T-helper 22 cell (primary cell): ENCODE measurements at regions not wholly inside any gene's neighbourhood (a gene's known extent, or its start where the extent isn't known, plus 50 kb on each side); places are given as distances from the start of the nearest gene placed in this dataset.
"Not testable (repeated sequence)": the region's sequence is repeated elsewhere in the genome, so short reads cannot be mapped to it uniquely, and the experiment has no call there.

ENCODE experiments used
- DNase-seq: peaks from one replicate; pipeline ENCODE4 v3.0.0-alpha.2; 2020; ENCODE audit warnings: low read depth

DNA sequence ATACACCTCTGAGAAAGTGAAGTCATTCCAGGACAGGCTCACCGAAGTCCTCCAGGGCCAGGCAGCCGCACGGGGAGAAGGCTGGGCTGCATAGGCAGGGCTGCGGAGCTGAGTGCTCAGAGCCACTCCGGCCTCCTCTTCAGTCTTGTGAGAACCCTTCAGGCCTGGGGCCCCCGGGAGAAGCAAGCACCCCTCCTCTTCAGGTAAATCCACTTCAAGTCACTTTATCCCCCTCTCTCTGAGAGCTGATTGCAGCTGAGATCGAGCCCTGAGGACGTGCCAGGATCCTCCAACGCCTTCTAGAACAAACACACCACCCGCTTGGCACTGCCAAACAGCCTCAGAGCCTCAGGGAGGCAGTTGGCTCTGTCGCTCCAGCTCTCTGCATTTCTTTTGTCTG lies 1526.3 kb downstream of the BRD1 start:
- no peak for DNase-seq

- no peak for DNase-seq
Observed at GRCh38 chr22:48300877-48301276, 1526.8 kb downstream of the BRD1 start.

DNA sequence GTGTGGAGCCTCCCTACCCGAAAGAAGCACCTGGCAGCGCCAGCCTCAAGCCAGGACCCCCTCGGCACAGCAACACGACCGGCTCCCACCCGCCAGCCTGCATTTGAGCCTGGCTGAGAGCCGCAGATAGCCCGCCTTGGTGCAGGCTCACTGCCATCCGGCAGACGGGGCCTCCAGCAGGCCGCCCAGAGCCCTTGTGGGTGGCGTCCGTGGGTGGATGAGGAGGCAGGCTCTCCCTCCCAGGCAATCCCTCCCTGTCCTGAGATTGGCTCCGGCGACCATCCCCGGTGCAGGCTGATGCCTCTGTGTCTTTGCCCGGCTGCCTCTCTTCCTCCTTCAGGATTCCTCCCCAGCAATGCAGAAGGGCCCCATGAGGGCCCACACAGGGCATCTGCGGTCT lies 1527.9 kb downstream of the BRD1 start:
- DNase-seq = no peak

DNA sequence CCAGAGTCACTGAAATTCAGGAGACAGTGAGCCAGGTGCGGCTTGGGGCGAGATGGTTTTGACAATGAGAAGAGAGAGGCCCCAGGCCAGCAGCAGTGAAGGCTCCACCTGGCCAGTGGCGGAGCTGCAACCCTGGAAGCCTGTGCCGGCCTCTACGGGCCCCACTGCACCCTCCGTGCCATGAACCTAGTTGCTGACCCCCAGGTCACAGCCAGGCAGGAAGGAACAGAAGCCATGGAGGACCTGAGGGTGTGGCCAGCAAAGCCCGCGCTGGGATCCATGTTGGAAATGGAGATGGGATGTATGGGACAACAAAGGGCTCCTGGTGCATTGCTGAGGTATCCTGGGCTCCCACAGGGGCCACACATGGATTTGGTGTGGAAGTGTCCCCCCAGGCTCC lies 1528.5 kb downstream of the BRD1 start:
- DNase-seq = no peak

GRCh38 chr22:48297296-48297695 lies 1530.4 kb downstream of the BRD1 start:
- no peak for DNase-seq

DNA sequence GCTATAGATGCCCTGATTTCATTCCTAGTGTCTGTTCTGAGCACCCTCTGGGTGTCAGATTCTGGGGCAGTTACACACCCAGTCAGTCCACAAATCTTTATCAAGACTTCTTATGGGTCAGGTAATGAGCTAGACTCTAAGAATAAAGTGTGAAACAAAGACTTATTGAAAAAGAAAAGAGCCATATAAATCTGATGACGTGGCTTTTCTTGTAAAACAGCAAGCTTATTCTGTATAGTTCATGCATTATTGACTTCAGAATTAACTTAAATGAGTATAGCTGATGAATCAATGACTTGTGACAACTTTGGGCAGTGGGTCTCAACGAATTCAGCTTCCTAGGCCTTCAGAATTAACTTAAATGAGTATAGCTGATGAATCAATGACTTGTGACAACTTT lies 1527.5 kb downstream of the TBC1D22A start:
- DNase-seq = not testable (repeated sequence)

GRCh38 chr22:48288376-48288940 lies 1526.0 kb downstream of the TBC1D22A start:
- no peak for DNase-seq

DNA sequence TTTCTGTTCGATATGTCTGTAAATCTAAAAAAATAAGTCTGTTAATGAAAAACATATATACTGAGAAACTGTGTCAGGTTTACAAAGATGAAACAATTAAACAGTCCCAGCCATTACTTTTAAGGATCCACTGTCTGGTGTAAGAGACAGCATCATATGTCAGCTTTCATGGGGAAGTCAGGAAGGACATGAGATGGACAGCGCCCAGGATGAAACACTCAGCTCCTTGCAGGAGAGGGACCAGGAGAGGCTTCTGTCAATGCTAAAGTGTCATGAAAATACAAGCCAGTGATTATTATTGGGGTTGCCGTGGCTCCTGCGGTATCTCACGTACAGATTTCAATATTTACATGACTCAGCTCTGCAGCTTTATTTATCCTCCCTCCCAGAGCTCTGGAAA lies 1524.6 kb downstream of the TBC1D22A start:
- DNase-seq = no peak

GRCh38 chr22:48284671-48285070 lies 1522.2 kb downstream of the TBC1D22A start:
- DNase-seq = no peak

DNA sequence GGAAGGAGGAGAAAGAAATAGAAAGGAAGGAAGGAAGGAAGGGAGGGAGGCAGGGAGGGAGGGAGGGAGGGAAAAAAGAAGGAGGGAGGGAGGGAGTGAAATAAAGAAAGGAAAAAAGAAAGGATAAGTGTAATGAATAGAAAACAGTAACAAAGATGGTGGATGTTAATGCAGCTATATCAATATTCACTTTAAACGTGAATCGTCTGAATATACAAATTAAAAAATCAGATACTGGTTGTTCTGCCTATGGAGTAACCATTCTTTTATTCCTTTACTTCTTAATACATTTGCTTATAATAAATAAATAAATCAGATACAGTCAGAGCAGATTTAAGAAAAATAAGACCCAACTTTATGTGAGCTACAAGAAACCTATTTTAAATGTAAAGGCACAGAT lies 1520.4 kb downstream of the TBC1D22A start:
- DNase-seq = no peak

DNA sequence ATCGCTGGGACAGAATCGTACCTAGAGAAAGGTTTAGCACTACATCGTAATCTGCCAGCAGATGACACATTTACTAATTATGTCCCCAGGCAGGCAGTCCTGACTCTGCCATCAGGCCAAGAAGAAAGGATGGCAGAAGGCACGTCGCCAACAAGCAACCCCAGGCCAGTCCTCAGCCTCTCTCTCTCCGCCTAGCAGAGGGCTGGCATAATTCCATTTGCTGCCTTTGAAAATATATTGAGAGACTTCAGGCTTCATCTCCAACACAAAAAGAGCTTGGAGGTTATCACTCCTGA lies 1517.0 kb downstream of the TBC1D22A start:
- no peak for DNase-seq

- no peak for DNase-seq
Observed at GRCh38 chr22:48278620-48279460, 1516.4 kb downstream of the TBC1D22A start.

DNA sequence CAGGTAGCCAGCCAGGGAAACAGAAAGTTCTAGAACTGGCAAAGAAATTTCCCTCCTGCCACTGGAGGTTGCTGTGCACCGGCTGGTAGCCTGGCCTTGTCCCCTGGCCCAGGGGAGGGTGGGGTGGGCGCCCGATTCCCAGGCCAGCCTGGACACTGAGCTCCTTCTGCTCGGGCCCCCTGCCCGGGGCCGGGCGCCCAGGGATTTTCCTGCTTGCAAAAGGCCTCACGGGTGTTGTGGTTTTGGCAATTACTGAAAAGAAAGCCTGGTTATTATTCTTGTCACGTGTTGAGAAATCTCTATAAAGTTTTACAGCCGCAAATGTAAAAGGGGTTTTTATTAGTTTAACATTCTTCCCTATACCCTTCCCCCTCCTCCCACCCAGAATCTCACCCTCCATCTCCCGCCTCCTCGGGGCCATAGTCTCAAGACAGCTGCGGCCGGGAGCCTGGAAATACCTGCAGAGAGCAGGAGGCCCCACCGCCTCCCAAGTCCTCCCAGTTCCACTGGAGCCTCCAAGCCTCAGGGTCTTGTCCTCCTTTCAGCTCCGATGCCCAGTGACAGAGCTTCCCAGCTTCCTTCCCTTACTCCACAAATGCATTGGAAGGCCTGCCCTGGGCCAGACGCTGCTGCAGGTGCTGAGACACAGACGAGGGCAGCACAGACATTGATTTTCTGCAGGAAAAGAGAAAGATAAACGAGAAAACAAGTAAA lies 1515.6 kb downstream of the TBC1D22A start:
- no peak for DNase-seq

DNA sequence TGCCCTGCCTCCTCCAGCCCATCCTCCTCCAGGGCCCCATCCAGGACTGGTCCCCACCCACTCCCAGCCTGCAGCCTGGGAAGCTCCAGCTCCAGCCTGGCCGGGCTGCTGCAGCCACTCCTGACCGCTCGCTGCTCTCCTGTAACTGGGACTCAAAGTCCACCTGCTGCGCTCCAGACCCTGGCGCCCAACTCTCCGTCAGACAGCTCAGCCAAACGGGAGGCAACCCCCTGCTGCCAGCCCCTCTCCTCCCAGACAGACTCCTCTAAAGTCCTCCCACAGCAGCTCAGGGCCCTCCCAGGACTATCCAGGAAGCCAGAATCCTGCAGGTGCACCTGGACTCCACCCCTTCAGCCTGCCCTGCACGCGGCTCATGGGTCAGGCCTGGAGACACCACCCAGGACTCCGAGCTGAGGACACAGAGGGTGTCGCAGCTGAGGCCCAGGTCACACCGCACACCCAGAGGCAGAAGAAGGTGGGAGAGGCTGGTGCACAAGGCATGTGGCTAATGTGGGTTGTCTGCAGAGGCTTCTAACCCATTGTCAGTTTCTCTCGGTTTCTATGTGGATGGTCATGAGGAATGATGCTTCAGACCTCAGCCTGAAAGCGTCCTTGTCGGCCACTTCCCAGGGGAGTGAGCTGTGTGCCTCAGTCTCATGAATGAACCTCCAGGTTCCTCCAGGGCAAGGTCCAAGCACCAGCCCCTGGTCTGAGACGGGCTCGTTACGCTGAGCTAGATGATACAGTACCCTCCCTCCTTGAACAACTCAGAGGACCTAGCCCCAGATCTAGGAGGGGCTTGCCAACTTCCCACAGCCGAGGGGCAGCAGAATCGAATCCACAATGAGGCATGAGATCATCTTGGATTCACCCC lies 1514.8 kb downstream of the TBC1D22A start:
- DNase-seq = no peak

GRCh38 chr22:48275412-48275811 lies 1513.0 kb downstream of the TBC1D22A start:
- DNase-seq = no peak

DNA sequence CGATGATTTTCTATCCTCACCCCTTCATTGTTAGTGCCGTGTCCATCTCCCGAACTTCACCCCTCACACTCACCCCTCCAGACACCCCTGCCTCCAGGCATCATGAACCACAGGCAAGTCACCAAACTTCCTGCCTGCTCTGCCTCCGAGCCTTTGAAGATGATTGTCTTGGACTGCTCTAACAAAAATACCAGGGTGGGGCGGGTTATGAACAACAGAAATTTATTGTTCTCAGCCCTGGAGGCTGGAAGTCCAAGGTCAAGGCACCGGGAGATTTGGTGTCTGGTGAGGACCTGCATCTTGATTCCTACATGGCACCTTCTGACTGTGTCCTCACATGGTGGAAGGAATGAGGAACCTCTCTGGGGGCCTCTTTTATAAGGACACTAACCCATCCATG lies 1508.3 kb downstream of the TBC1D22A start:
- no peak for DNase-seq

GRCh38 chr22:48268771-48269552 lies 1506.5 kb downstream of the TBC1D22A start:
- no peak for DNase-seq

GRCh38 chr22:48268293-48268692 lies 1505.8 kb downstream of the TBC1D22A start:
- no peak for DNase-seq

- DNase-seq = no peak
Observed at GRCh38 chr22:48267681-48268080, 1505.2 kb downstream of the TBC1D22A start.

- DNase-seq = no peak
Observed at GRCh38 chr22:48265000-48265625, 1502.7 kb downstream of the TBC1D22A start.

- DNase-seq = no peak
Observed at GRCh38 chr22:48264586-48264985, 1502.1 kb downstream of the TBC1D22A start.
